Loucy (cell line): ENCODE measurements at regions not wholly inside any gene's neighbourhood (a gene's known extent, or its start where the extent isn't known, plus 50 kb on each side); places are given as distances from the start of the nearest gene placed in this dataset.

ENCODE experiments used
- H2AFZ ChIP-seq: fragments of 200-600 bp; sonication (generic); 2 replicates; pipeline ENCODE4 v1.6.0; 2016; ENCODE audit warnings: antibody characterized with exemption, mild to moderate bottlenecking, low read length, moderate library complexity
- H3F3A ChIP-seq: fragments of 200-600 bp; 2 replicates; pipeline ENCODE4 v1.6.0; 2016; ENCODE audit warnings: antibody characterized with exemption, low read depth, mild to moderate bottlenecking
- H3K27me3 ChIP-seq: fragments of 200-600 bp; sonication (generic); 2 replicates; pipeline ENCODE4 v1.6.1; 2014; ENCODE audit warnings: low read length, mild to moderate bottlenecking; ENCODE audit not compliant: insufficient read depth, poor library complexity, severe bottlenecking
- H3K36me3 ChIP-seq: fragments of 200-600 bp; sonication (generic); 2 replicates; pipeline ENCODE4 v1.6.1; 2016; ENCODE audit warnings: low read length; ENCODE audit not compliant: insufficient read depth
- H3K4me1 ChIP-seq: fragments of 200-600 bp; sonication (generic); 2 replicates; pipeline ENCODE4 v1.5.1; 2014; ENCODE audit warnings: low read length, mild to moderate bottlenecking; ENCODE audit not compliant: insufficient read depth, poor library complexity, severe bottlenecking
- H3K4me2 ChIP-seq: fragments of 200-600 bp; sonication (generic); 2 replicates; pipeline ENCODE4 v1.6.0; 2014; ENCODE audit warnings: antibody characterized with exemption, low read length, low read depth, mild to moderate bottlenecking; ENCODE audit not compliant: poor library complexity, severe bottlenecking
- H3K4me3 ChIP-seq: fragments of 200-600 bp; sonication (generic); 2 replicates; pipeline ENCODE4 v1.5.1; 2014; ENCODE audit warnings: low read length, mild to moderate bottlenecking, mixed read lengths; ENCODE audit not compliant: poor library complexity, severe bottlenecking
- H3K79me2 ChIP-seq: fragments of 200-600 bp; sonication (generic); 2 replicates; pipeline ENCODE4 v1.6.1; 2014; ENCODE audit warnings: low read length; ENCODE audit not compliant: insufficient read depth
- H3K9ac ChIP-seq: fragments of 200-600 bp; sonication (generic); 2 replicates; pipeline ENCODE4 v1.6.0; 2014; ENCODE audit warnings: mild to moderate bottlenecking, low read depth, low read length, moderate library complexity; ENCODE audit not compliant: poor library complexity, severe bottlenecking
- H3K9me2 ChIP-seq: fragments of 200-600 bp; sonication (generic); replicated peaks from 2 replicates; pipeline ENCODE4 v1.6.1; 2016; ENCODE audit warnings: low read depth, low read length, mixed read lengths
- H3K9me3 ChIP-seq: fragments of 200-600 bp; sonication (generic); 2 replicates; pipeline ENCODE4 v1.6.1; 2014; ENCODE audit warnings: mild to moderate bottlenecking, antibody characterized with exemption, low read length, low read depth; ENCODE audit not compliant: insufficient read depth
- H4K20me1 ChIP-seq: fragments of 200-600 bp; sonication (generic); 2 replicates; pipeline ENCODE4 v1.6.0; 2014; ENCODE audit warnings: antibody characterized with exemption, low read length, mild to moderate bottlenecking; ENCODE audit not compliant: insufficient read depth, poor library complexity, severe bottlenecking
- CTCF ChIP-seq: fragments of 200-600 bp; sonication (generic); conservative IDR thresholded peaks from 2 replicates; pipeline ENCODE4 v1.5.1; 2014; ENCODE audit warnings: mild to moderate bottlenecking, antibody characterized with exemption, low read length
- EZH2phosphoT487 ChIP-seq: fragments of 200-600 bp; IDR thresholded peaks from 2 replicates; pipeline ENCODE4 v1.6.1; 2018; ENCODE audit warnings: antibody characterized with exemption, mild to moderate bottlenecking, moderate library complexity, borderline replicate concordance

- Histone ChIP-seq H3K27me3 (no peaks in the 10 kb centered on the region), H2AFZ (no peak overlapping the region), H4K20me1 (no peaks in the 10 kb centered on the region), H3K4me3 (no peak overlapping the region), H3K9me3 (no peaks in the 10 kb centered on the region), H3K4me2 (no peak overlapping the region), H3K79me2 (no peaks in the 10 kb centered on the region), H3K9me2 (no peaks in the 10 kb centered on the region), H3F3A (no peaks in the 10 kb centered on the region), H3K36me3 (no peaks in the 10 kb centered on the region), H3K9ac (no peak overlapping the region), H3K4me1 (no peaks in the 10 kb centered on the region)
- TF ChIP-seq CTCF: no peak
- no peak for TF ChIP-seq EZH2phosphoT487
Measured at GRCh38 chr13:109913186-109913585, 126.8 kb upstream of the IRS2 start.

- Histone ChIP-seq H3K27me3 (no peaks in the 10 kb centered on the region), H3F3A (no peaks in the 10 kb centered on the region), H3K9me3 (no peaks in the 10 kb centered on the region), H3K4me2 (no peak overlapping the region), H3K4me3 (no peak overlapping the region), H3K79me2 (no peaks in the 10 kb centered on the region), H2AFZ (no peak overlapping the region), H4K20me1 (no peaks in the 10 kb centered on the region), H3K36me3 (no peaks in the 10 kb centered on the region), H3K9me2 (no peaks in the 10 kb centered on the region), H3K4me1 (no peaks in the 10 kb centered on the region), H3K9ac (no peak overlapping the region)
- TF ChIP-seq EZH2phosphoT487: no peak
- TF ChIP-seq CTCF: no peak
Measured at GRCh38 chr13:109910194-109910593, 123.8 kb upstream of the IRS2 start.

GRCh38 chr13:109906976-109907375, 120.6 kb upstream of the IRS2 start:
- no peak overlapping the region for H3K4me2 ChIP-seq
- no peaks in the 10 kb centered on the region for H3K27me3 ChIP-seq
- H3K4me1 ChIP-seq: no peaks in the 10 kb centered on the region
- H3K9me3 ChIP-seq: no peaks in the 10 kb centered on the region
- no peaks in the 10 kb centered on the region for H4K20me1 ChIP-seq
- no peaks in the 10 kb centered on the region for H3F3A ChIP-seq
- no peak overlapping the region for H3K4me3 ChIP-seq
- H3K36me3 ChIP-seq: no peaks in the 10 kb centered on the region
- no peak for TF ChIP-seq CTCF
- TF ChIP-seq EZH2phosphoT487: no peak
- no peaks in the 10 kb centered on the region for H3K79me2 ChIP-seq
- no peaks in the 10 kb centered on the region for H3K9me2 ChIP-seq
- no peak overlapping the region for H3K9ac ChIP-seq
- H2AFZ ChIP-seq: no peak overlapping the region
